M059J (cell line): ENCODE measurements at regions not wholly inside any gene's neighbourhood (a gene's known extent, or its start where the extent isn't known, plus 50 kb on each side); places are given as distances from the start of the nearest gene placed in this dataset.
"Not testable (repeated sequence)": the region's sequence is repeated elsewhere in the genome, so short reads cannot be mapped to it uniquely, and the experiment has no call there.

ENCODE experiments used
- DNase-seq: peaks from one replicate; pipeline ENCODE4 v3.0.0-alpha.2; 2012; ENCODE audit warnings: low read depth

DNA sequence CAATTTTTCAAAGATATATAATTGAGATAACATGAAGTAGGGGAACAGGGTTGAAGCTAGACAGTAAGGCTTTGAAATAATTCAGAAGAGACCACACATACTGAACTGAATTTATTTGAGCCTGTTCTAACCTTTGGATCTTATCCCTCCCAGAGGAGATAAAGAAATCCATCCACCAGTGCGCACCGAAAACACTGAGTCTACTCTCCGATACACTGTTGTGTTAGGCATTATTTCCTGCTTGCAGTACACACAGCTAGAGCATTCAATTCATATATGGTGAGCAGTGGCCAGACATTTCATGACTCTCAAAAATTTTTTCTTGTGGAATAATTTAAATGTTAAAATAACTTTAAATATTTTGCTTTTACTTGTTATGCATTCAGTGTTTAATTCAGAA lies 342.7 kb downstream of the GPD2 start:
- DNase-seq = no peak

DNA sequence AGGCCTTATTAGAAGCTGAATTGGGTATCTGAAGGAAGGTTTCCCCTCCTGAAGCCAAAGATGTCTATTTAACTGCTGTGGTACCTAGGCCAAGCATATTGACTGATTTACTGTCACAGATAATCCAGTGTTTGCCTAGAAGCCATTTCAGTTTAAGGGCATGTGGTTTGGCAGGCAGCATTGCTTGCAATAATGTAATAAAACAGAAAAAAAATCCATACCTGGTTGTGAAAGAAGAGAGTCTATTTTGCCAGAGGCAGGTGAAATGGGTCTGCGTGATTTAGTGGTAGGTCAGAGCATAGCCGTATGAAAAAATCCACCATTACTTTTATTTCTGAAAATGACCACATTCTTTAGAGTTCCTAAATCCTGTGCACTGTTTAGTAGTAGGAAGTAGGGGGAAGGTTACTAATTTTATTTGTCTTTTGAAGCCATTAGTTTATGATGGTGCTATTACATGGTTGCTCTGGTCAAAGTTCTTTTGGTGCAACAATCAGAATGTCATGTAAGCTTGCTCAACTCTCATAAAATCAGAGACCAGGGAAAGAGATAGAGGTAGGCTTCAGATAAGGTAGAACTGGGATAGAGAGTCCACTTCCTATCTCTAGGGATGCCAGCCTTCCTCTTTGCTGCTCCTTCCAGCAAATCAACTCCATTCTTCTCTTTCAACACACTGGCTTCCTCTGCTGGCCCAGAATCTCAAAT lies 343.4 kb downstream of the GPD2 start:
- no peak for DNase-seq

- DNase-seq = not testable (repeated sequence)
Measured at GRCh38 chr2:156781677-156782076, 345.5 kb downstream of the GPD2 start.

GRCh38 chr2:156784020-156784701 lies 348.0 kb downstream of the GPD2 start:
- no peak for DNase-seq

- DNase-seq = no peak
Measured at GRCh38 chr2:156787517-156787916, 351.3 kb downstream of the GPD2 start.

GRCh38 chr2:156790343-156791037 lies 354.3 kb downstream of the GPD2 start:
- DNase-seq = no peak

DNA sequence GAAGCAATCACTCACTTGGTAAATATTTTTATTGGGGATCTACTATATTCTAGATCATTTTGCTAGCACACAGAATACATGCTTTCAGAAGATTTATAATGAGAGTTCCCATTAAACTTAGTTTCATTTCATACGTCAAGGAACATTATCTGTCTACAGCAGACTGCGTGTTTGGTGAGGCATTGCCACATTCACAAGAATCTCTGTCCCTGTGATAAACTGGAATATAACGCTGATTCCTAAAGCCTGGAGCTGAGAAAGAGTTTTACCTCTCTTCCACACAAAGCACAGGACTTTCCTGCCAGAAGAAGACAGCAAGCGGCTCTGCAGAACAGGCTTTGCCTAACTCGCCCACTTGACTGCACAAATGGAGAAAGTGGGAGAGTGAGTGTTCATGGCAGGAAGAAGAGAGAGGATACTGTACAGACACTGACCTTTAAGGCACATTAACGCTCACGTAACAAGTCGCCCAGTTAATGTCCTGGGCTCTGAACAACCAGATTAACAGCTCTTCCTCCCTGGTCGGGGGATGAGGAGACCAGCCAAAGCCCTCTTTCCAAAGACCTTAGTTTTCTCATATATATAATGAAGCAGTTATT lies 356.2 kb downstream of the GPD2 start:
- DNase-seq = no peak

DNA sequence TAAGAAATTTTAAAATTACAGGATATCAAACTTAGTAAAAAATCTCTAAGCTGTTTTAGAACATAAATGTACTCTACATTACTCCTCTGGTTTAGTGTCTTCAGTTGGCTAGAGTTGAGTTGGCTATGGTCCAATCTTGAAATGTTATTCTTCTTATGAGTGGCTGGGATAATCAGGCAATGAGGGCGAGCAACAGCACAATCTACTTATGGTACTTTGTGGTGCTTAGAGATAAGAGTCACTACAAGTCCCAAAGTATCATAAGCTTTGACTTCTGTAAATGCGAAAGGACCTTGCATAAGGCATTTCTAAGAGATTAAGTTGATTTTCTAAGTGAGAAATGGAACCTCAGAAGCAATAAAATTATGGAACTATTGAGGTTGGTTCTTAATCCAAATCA lies 361.7 kb downstream of the GPD2 start:
- no peak for DNase-seq

DNA sequence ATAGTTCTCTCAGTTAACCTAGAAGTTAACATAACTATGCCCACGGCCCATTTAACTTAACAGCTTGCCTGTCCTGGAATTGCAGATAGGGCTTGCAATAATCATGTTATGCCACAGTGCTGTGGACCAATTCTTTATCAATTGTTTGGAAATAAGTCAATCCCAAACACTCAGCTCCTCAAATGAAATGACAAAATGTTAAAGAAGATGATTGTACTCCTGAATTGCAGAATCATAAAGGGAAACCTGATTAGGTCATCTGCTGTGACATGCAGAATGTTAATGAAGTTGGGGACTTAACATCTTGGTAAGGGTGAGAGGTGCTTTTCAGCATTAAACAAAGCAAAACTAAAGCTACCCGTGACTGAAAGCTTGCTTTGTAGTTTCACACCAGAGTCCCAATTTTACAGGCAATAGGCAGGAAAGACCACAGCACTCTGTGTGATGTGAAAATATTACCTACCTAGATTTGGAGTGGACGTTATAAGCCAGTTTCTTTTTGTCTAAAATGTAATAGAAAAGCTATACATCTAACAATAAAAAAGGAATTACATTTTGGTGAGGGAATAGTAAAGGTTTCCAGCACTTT lies 364.0 kb downstream of the GPD2 start:
- DNase-seq = no peak

- DNase-seq = no peak
Measured at GRCh38 chr2:156800781-156801361, 364.7 kb downstream of the GPD2 start.

GRCh38 chr2:156803243-156803642 lies 367.1 kb downstream of the GPD2 start:
- no peak for DNase-seq

- DNase-seq = no peak
Measured at GRCh38 chr2:156803967-156804366, 367.8 kb downstream of the GPD2 start.

- DNase-seq = no peak
Measured at GRCh38 chr2:156810094-156810493, 373.9 kb downstream of the GPD2 start.

DNA sequence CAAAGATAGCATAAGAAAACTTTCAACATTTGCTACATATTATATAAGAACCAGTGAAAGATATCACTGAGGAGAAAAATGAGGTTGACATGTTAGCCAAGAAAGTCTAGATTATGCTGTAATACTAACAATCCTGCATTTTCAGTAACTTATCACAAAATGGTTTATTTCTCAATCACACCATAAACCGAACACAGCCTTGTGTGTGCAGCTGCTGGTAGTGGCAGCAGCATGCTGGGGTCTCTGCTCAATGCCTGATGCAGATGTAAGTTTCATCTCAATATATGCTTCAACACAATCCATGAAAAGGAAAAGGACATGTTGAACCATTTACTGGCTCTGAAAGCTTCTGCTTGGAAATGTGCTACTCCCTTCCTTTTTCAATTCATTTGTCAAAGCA lies 376.3 kb downstream of the GPD2 start:
- DNase-seq = no peak

DNA sequence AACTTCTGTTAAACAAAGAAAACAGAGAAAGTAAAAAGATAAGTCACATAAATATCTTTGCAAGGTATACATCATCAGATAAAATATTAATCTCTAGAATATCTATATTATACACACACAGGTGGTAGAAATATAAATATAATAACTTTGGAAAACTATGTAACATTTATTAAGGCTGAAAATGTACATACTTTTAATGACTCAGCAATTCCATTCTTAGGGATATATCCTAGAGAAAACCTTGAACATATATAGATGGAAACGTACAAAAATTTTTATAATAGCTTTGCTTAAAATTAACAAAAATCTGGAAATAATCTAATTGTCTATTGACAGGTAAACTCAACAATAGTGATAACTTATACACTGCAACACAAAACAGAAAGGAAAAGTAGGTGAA lies 381.3 kb downstream of the GPD2 start:
- no peak for DNase-seq

GRCh38 chr2:156818221-156818620 lies 382.0 kb downstream of the GPD2 start:
- DNase-seq = no peak

GRCh38 chr2:156818944-156819343 lies 382.8 kb downstream of the GPD2 start:
- no peak for DNase-seq

GRCh38 chr2:156826341-156826933 lies 390.3 kb downstream of the GPD2 start:
- peak; percentile 36 for DNase-seq

- DNase-seq = no peak
Measured at GRCh38 chr2:156834431-156834830, 398.3 kb downstream of the GPD2 start.

DNA sequence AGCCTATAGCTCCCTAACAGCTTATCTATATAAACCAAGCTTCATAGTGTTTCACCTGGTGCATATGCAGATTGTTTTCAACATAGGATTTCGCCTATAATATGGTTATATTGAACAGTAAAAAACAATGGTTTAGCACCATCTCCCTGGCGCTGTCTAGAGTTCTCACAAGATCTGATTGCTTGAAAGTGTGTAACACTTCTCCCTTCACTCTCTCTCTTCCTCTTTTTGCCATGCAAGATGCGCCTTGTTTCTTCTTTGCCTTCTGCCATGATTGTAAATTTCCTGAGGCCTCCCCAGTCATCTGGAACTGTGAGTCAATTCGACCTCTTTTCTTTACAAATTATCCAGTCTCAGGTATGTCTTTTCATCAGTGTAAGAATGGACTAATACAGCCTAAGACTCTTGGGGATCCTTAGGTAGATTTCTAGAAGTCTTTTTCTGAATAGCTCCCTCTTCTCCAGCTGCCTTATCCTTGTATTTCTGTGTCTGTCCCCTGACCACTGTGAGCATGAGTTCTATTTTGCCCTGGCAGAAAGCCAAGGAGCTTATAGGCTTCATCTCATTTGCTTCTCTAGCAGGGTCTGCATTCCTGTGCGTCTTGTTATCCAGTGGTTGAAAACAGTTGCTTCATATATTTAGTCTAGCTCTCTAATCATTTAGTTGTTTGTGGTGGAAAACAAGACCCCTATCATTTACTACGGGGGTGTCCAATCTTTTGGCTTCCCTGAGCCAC lies 401.6 kb downstream of the GPD2 start:
- DNase-seq = no peak

DNA sequence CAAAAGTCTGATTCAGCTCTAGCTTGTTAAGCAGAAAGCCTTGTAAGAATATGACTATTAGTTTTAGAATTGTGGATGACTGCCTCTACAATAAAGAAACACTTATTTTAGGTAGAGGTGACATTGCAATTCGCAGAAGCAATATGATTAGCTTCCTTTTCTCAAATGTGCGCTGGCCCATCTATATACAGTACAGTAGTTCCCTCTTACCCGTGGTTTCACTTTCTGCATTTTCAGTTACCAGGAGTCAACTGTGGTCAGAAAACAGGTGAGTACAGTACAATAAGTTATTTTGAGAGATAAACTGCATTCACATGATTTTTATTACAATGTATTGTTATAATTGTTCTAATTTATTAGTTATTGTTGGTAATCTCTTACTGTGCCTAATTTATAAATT lies 405.1 kb downstream of the GPD2 start:
- no peak for DNase-seq
